ENCODE measurements at regions not wholly inside any gene's neighbourhood (a gene's known extent, or its start where the extent isn't known, plus 50 kb on each side); places are given as distances from the start of the nearest gene placed in this dataset.

GRCh38 chr7:47217086-47217485 is 364.8 kb downstream of the TNS3 start:
- Histone ChIP-seq H3K27ac (ENCODE audit: low read length) (no peak overlapping the region), H3K4me1 (ENCODE audit: control insufficient read depth, insufficient read depth, low read length) (no peaks in the 10 kb centered on the region), H3K9me3 (ENCODE audit: control insufficient read depth, insufficient read depth, low read length) (no peaks in the 10 kb centered on the region), H3K4me3 (ENCODE audit: low read length) (no peak overlapping the region), H3K36me3 (ENCODE audit: control insufficient read depth, insufficient read depth, low read length) (no peaks in the 10 kb centered on the region), H3K27me3 (ENCODE audit: control insufficient read depth, insufficient read depth, low read length) (no peaks in the 10 kb centered on the region)
- no peak overlapping the region for H3K27ac Mint-ChIP-seq
- ATAC-seq (no peak), DNase-seq (no peak)
- no peak overlapping the region for H3K4me3 Mint-ChIP-seq
- H3K27me3 Mint-ChIP-seq (ENCODE audit: low read depth in 2 of 2): no peaks in the 10 kb centered on the region
- WGBS (ENCODE audit: insufficient coverage): 84% methylated on average over 3 of the region's 3 CpGs
- no peaks in the 10 kb centered on the region for H3K4me1 Mint-ChIP-seq
- no peaks in the 10 kb centered on the region for H3K9me3 Mint-ChIP-seq
- intact Hi-C loops (cut with micrococcal nuclease): no loop called here
- no peaks in the 10 kb centered on the region for H3K36me3 Mint-ChIP-seq
- no peak for TF ChIP-seq CTCF (IDR thresholded peaks at IDR 0.05)

- Histone ChIP-seq H3K27me3 (ENCODE audit: control insufficient read depth, insufficient read depth, low read length) (no peaks in the 10 kb centered on the region), H3K27ac (ENCODE audit: low read length) (no peak overlapping the region), H3K4me3 (ENCODE audit: low read length) (no peak overlapping the region), H3K36me3 (ENCODE audit: control insufficient read depth, insufficient read depth, low read length) (no peaks in the 10 kb centered on the region), H3K9me3 (ENCODE audit: control insufficient read depth, insufficient read depth, low read length) (no peaks in the 10 kb centered on the region), H3K4me1 (ENCODE audit: control insufficient read depth, insufficient read depth, low read length) (no peaks in the 10 kb centered on the region)
- Mint-ChIP-seq H3K36me3 (no peaks in the 10 kb centered on the region), H3K27ac (no peak overlapping the region), H3K4me1 (no peaks in the 10 kb centered on the region), H3K9me3 (no peaks in the 10 kb centered on the region), H3K4me3 (no peak overlapping the region), H3K27me3 (ENCODE audit: low read depth in 2 of 2) (no peaks in the 10 kb centered on the region)
- no peak for DNase-seq
- 88% methylated on average over 1 of the region's 3 CpGs for WGBS (ENCODE audit: insufficient coverage)
- no peak for ATAC-seq
- intact Hi-C loops (cut with micrococcal nuclease): no loop called here
- TF ChIP-seq CTCF (IDR thresholded peaks at IDR 0.05): no peak
Measured at GRCh38 chr7:47216439-47216838, 365.5 kb downstream of the TNS3 start.

GRCh38 chr7:47215640-47216039 is 366.3 kb downstream of the TNS3 start:
- no peaks in the 10 kb centered on the region for H3K4me1 Mint-ChIP-seq
- H3K9me3 Mint-ChIP-seq: no peaks in the 10 kb centered on the region
- Histone ChIP-seq H3K4me3 (ENCODE audit: low read length) (no peak overlapping the region), H3K27ac (ENCODE audit: low read length) (no peak overlapping the region), H3K36me3 (ENCODE audit: control insufficient read depth, insufficient read depth, low read length) (no peaks in the 10 kb centered on the region), H3K4me1 (ENCODE audit: control insufficient read depth, insufficient read depth, low read length) (no peaks in the 10 kb centered on the region), H3K27me3 (ENCODE audit: control insufficient read depth, insufficient read depth, low read length) (no peaks in the 10 kb centered on the region), H3K9me3 (ENCODE audit: control insufficient read depth, insufficient read depth, low read length) (no peaks in the 10 kb centered on the region)
- intact Hi-C loops (cut with micrococcal nuclease): no loop called here
- TF ChIP-seq CTCF (IDR thresholded peaks at IDR 0.05): no peak
- DNase-seq: no peak
- peak in 1 of 3 donors; percentile 14 for ATAC-seq
- H3K27ac Mint-ChIP-seq: no peak overlapping the region
- H3K36me3 Mint-ChIP-seq: no peaks in the 10 kb centered on the region
- WGBS (ENCODE audit: insufficient coverage): 80% methylated on average over 7 of the region's 7 CpGs
- no peak overlapping the region for H3K4me3 Mint-ChIP-seq
- no peaks in the 10 kb centered on the region for H3K27me3 Mint-ChIP-seq (ENCODE audit: low read depth in 2 of 2)

- H3K4me3 ChIP-seq (ENCODE audit: low read length): no peak overlapping the region
- no peaks in the 10 kb centered on the region for H3K4me1 ChIP-seq (ENCODE audit: control insufficient read depth, insufficient read depth, low read length)
- Mint-ChIP-seq H3K4me1 (no peaks in the 10 kb centered on the region), H3K36me3 (no peaks in the 10 kb centered on the region), H3K27me3 (ENCODE audit: low read depth in 2 of 2) (no peaks in the 10 kb centered on the region), H3K9me3 (no peaks in the 10 kb centered on the region), H3K4me3 (no peak overlapping the region), H3K27ac (no peak overlapping the region)
- no peak overlapping the region for H3K27ac ChIP-seq (ENCODE audit: low read length)
- WGBS (ENCODE audit: insufficient coverage): 92% methylated on average over 4 of the region's 4 CpGs
- ATAC-seq (no peak), DNase-seq (no peak)
- no peaks in the 10 kb centered on the region for H3K27me3 ChIP-seq (ENCODE audit: control insufficient read depth, insufficient read depth, low read length)
- TF ChIP-seq CTCF (IDR thresholded peaks at IDR 0.05): no peak
- no peaks in the 10 kb centered on the region for H3K9me3 ChIP-seq (ENCODE audit: control insufficient read depth, insufficient read depth, low read length)
- intact Hi-C loops (cut with micrococcal nuclease): no loop called here
- H3K36me3 ChIP-seq (ENCODE audit: control insufficient read depth, insufficient read depth, low read length): no peaks in the 10 kb centered on the region
Measured at GRCh38 chr7:47215049-47215448, 366.9 kb downstream of the TNS3 start.

Data from natural killer cell (primary cell).